AG04450 (cell line): ENCODE measurements at regions not wholly inside any gene's neighbourhood (a gene's known extent, or its start where the extent isn't known, plus 50 kb on each side); places are given as distances from the start of the nearest gene placed in this dataset.

Experiments
- CTCF ChIA-PET: fragments of 300-600, 350-600 bp; formaldehyde crosslinking; extraction: SDS; loops from one replicate; lab custom pipeline; 2022; ENCODE audit warnings: antibody characterized with exemption, inconsistent platforms; lab: Charles Lee
- POLR2A ChIA-PET: fragments of 350-600 bp; formaldehyde crosslinking; extraction: SDS; loops from one replicate; lab custom pipeline; 2021; ENCODE audit warnings: antibody characterized with exemption, inconsistent platforms; lab: Yijun Ruan, JAX
- DNase-seq: peaks from one replicate; pipeline ENCODE4 v3.0.0-alpha.2; 2011; ENCODE audit warnings: low read depth, low spot score
- H3K27ac ChIP-seq: one replicate; pipeline ENCODE4 v1.5.1; 2012; ENCODE audit warnings: low read depth, low read length, control low read depth
- H3K27me3 ChIP-seq: one replicate; pipeline ENCODE4 v1.6.0; 2012; ENCODE audit warnings: low read length; ENCODE audit not compliant: control insufficient read depth, insufficient read depth
- H3K4me3 ChIP-seq: 2 replicates; pipeline ENCODE4 v1.5.1; 2011; ENCODE audit warnings: mild to moderate bottlenecking, low read depth, low read length, control low read depth
- H3K9me3 ChIP-seq: 2 replicates; pipeline ENCODE4 v1.5.1; 2012; ENCODE audit warnings: low read length; ENCODE audit not compliant: control insufficient read depth, insufficient read depth
- TF ChIP-seq, protein P1 (sequence below): IDR thresholded peaks from 2 replicates; pipeline ENCODE4 v1.5.1; 2011; ENCODE audit warnings: low read depth, low read length, control low read depth, inconsistent platforms

DNA sequence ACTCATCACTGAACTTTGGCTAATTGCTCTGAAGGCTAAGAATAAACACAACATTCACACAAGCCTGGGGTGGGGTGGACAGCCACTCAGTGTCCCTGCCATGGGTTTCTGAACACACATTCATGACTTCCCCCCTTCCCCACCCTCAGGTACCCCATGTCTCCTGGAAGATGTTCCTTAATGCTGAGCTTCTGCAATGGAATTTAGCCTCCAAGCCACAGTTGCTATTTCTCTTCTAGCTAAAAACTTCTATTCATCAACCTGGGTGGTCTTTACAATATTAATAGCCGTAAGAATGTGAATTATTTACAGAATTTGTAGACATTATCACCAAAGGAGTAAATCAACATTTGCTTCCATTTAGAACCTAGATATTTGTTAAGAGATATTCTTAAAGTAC, 175.1 kb downstream of the ACKR3 start:
- ChIA-PET CTCF (no interaction called here), POLR2A (no interaction called here)

DNA sequence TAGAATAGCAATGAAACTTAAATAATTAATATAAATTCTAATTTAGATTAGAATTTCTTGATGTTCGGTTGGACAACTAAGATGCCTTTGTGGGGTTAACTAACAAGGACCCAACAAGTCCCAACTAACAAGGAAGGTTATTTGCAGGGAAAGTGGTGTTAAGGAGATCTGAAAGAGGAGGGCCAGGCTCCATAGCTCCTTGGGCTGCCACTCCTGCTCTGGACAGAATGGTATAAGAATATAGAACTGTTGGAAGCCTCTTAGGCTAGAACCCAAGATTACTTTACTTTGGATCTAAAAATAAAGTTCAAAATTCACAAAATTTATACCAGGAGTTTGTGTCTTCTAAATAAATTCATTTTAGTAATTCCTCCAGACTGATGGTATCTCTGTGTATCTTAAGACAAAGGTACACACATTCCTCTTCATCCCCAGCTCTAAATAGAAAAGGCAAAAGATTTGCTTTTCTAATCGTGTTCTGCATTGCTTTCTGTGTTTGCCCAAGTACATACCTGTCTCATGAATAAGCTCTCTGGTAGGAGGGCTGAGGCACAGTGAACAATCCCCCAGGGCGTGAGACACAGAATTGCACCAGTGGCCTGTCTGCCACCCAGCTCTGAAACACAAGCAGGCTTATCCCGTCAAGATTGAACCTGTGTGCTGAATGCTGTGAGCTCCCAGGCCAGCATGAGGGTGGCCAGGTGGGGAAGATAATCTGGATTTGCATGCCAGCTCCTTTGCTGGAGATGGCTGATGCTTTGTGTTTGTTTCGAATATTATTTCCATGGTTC, 176.0 kb downstream of the ACKR3 start:
- Histone ChIP-seq H3K27me3 (peaks cover 32% of the 10 kb centered on the region), H3K4me3 (no peak overlapping the region), H3K9me3 (no peaks in the 10 kb centered on the region), H3K27ac (no peak overlapping the region)
- TF ChIP-seq, protein P1, sequence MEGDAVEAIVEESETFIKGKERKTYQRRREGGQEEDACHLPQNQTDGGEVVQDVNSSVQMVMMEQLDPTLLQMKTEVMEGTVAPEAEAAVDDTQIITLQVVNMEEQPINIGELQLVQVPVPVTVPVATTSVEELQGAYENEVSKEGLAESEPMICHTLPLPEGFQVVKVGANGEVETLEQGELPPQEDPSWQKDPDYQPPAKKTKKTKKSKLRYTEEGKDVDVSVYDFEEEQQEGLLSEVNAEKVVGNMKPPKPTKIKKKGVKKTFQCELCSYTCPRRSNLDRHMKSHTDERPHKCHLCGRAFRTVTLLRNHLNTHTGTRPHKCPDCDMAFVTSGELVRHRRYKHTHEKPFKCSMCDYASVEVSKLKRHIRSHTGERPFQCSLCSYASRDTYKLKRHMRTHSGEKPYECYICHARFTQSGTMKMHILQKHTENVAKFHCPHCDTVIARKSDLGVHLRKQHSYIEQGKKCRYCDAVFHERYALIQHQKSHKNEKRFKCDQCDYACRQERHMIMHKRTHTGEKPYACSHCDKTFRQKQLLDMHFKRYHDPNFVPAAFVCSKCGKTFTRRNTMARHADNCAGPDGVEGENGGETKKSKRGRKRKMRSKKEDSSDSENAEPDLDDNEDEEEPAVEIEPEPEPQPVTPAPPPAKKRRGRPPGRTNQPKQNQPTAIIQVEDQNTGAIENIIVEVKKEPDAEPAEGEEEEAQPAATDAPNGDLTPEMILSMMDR = no peak
- no peak for DNase-seq
- POLR2A ChIA-PET = no interaction called here
- CTCF ChIA-PET = no interaction called here

More for the DNA sequence above, 175.1 kb downstream of the ACKR3 start:
- no peak overlapping the region for H3K27ac ChIP-seq
- H3K4me3 ChIP-seq = no peak overlapping the region
- H3K9me3 ChIP-seq = no peaks in the 10 kb centered on the region
- H3K27me3 ChIP-seq = peaks cover 26% of the 10 kb centered on the region
- TF ChIP-seq, protein P1 = no peak
- no peak for DNase-seq

DNA sequence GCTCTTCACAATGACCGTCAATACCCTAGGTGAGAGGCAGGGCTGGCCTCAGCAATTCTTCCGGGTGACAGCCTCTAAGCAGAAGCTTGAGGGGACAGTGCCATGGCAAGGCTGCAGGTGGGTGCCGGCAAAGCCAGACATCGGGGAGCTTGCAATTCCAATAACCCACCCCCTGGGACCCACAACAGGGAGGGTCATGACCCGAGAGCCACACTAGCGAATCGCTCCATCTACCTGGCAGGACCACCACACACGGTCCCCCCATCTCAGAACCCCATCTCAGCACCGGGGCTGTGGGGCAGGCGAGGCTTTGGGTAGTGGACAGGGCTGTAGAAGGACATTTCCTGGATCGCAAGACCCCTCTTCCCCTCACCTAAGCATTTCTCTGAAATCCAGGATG, 177.2 kb downstream of the ACKR3 start:
- POLR2A ChIA-PET = no interaction called here

DNA sequence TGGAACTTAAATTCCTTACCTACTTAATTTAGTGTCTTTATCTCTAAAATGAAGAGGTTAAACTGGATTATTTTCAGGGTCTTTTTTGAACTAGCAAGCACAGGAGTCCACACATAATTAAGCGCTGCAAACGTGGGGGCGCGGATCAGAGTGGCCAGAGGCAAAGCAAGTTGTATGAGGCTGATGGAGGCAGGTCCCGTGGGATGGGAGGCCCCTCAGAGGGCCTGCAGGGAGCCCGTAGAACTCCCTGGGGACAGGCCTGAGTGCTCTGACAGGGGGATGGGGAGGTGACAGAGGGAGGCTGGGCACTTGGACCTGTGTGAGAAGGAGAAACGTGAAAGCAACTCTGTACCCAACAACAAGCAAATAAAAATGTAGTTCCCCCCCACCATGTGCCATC, 177.8 kb downstream of the ACKR3 start:
- Histone ChIP-seq H3K27me3 (peaks cover 31% of the 10 kb centered on the region), H3K4me3 (no peak overlapping the region), H3K9me3 (no peaks in the 10 kb centered on the region), H3K27ac (no peak overlapping the region)
- TF ChIP-seq, protein P1 = no peak
- DNase-seq = no peak
- ChIA-PET POLR2A (no interaction called here), CTCF (no interaction called here)

More for the DNA sequence above, 177.2 kb downstream of the ACKR3 start:
- DNase-seq = no peak
- TF ChIP-seq, protein P1 = no peak
- Histone ChIP-seq H3K4me3 (no peak overlapping the region), H3K27ac (no peak overlapping the region), H3K27me3 (peaks cover 31% of the 10 kb centered on the region), H3K9me3 (no peaks in the 10 kb centered on the region)
- CTCF ChIA-PET = no interaction called here

DNA sequence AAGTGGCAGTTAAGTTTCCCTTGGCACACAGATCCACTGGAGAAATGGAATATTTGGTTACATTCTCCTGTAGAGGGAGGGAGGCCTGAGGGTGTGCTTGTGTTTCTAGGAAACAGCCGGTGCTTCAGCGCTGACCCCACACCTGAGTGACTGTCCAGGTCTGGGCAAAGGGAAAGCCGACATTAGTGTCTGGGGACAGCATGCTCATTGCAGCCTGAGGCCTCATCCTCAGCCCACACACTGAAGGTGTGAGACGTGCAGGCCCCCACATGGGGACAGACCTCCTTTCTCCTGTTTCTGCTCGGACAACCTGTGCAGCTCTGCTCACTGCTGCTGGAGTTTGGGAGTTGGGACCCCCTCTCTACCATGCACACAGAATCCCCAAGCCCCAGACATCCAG, 178.3 kb downstream of the ACKR3 start:
- Histone ChIP-seq H3K9me3 (no peaks in the 10 kb centered on the region), H3K4me3 (no peak overlapping the region), H3K27ac (no peak overlapping the region), H3K27me3 (peaks cover 31% of the 10 kb centered on the region)
- no peak for DNase-seq
- ChIA-PET CTCF (no interaction called here), POLR2A (no interaction called here)
- TF ChIP-seq, protein P1 = no peak
